ENCODE measurements at regions not wholly inside any gene's neighbourhood (a gene's known extent, or its start where the extent isn't known, plus 50 kb on each side); places are given as distances from the start of the nearest gene placed in this dataset.
"Not testable (repeated sequence)": the region's sequence is repeated elsewhere in the genome, so short reads cannot be mapped to it uniquely, and the experiment has no call there.

DNA sequence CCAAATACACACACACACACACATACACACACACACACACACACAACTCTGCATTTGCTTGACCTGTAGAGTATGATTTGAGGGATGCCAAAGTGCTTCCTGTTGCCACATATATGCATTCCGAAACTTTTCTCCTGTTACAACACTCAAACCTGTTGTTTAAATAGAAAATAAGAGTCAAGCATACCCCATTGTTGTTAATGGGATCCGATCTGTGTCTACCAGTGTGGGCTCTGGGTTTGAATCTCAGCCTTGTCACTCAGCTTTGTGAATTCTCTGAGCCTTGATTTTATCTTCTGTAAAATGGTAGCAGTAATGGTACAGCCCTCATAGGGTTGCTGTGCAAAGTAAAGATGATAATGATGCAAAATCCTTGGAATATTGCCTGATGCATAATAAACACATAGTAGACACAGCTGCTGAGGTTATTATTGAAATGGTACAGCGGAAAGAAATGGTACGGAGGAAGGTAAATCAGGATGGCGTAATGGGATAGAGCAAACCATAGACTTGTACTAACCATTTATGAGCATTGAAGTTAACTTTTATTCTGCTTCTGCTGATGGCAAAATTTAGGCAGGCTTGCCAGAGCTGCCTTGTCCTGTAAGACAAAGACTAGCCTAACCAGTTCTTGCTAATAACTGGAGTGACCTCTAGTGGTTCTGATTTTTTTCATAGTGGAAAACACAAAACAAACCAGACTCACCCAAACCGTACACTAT, 113.5 kb upstream of the PHACTR1 start:
- intact Hi-C loops (cut with DNase I) = loop anchor here (5.0 to 10.0 kb wide), 4 partner anchors 206 to 1018 kb away; partner anchors contain the start of gene EDN1
- DNase-seq = no peak

DNA sequence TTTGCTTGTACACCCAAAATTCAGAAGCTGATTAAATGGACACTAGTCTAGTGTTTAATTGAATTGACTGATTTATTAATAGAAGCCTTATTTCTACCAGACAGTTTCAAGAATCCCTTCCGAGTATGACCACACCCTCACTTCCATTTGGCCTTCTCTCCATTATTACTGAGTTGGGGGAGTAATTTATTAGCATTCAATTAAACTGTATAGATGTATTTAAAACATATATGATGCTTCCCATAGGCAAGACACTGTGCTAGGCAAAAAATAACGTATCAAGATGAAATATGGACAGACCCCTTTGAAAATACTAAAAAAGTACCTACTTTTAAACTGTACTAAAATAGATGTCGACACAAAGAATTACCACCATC, 112.9 kb upstream of the PHACTR1 start:
- DNase-seq = no peak
- intact Hi-C loops (cut with DNase I) = loop anchor here (5.0 to 10.0 kb wide), 4 partner anchors 206 to 1019 kb away; partner anchors contain the start of gene EDN1

DNA sequence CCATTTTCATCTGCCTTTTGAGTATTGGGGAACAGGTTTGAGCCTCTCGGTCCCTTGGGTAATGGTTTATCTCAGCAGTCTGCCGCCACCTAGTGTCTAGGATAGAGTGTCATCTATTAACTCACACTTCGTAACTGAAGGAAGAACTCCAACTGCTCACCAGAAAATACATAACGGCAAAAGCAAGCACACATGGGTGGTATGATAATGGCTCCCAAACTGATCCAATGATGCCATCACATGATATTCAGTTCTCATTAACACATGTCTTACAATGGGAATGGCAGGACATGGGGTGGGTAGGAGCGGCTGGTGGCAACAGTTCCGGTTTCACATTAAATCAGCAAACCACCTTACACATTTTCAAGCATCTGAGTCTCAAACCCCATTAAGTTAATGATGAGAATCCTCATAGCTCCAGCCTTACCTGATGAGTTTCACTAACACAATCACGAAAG, 110.7 kb upstream of the PHACTR1 start:
- DNase-seq = peak in 3 of 10 donors; percentile 32 to 51 (median 47)
- intact Hi-C loops (cut with DNase I) = loop anchor here (5.0 to 10.0 kb wide), 5 partner anchors 311 to 1021 kb away; partner anchors contain the start of gene EDN1

DNA sequence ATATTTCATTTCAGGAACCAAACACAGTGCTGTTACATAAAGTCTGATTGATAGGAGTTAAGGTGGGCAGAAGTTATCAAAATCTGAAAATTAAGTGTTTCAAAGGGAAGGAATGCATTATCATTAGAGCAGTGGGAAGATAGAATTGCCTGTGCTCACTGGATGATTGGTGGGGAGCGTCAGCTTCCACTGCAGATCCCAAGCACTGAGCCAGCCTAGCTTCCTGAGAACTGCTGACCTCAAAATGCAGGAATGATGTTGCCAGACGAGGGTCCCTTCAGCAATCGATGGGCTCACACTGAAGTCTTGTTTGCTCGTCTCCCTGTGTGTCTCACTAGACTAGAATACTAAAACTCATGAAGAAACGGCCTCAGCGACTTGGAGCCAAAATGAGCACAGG, 110.0 kb upstream of the PHACTR1 start:
- intact Hi-C loops (cut with DNase I) = loop anchor here (5.0 to 10.0 kb wide), 5 partner anchors 312 to 1022 kb away; partner anchors contain the start of gene EDN1
- no peak for DNase-seq

DNA sequence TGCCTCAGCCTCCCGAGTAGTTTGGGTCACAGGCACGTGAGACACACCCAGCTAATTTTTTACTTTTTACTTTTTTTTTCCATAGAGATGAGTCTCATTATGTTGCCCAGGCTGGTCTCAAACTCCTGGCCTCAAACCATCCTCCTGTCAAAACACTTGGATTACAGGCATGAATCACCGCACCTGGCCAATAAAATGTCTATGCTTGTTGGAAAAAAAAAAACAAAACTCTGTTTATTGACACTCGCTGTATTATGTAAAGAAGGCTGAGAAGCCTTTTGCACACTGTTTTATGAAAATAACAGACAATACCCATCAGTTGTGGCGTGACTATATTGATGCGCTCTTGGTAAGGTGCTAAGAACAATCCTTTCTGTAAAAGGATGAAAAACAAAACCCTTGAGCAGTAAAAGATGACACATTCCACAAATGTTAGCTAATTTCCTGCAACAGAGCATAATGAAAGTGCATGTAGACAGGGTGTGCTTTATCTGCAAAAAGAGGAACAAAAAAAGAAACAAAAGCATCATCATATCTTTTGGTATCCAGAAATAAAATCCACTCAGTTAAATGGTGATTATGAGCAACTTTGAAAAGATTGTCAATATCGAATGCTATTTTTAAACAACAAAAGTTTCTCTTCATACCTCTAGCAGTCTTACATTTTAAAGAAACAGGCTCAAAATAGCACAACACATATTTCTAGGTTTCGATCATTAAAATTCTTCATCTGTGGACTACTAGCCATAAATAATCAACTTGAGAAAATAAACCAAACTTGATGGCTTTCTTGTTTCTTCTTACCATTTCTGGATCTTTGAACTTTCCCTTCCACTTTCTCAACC, 108.3 kb upstream of the PHACTR1 start:
- intact Hi-C loops (cut with DNase I) = loop anchor here (5.0 to 10.0 kb wide), 5 partner anchors 313 to 1023 kb away; partner anchors contain the start of gene EDN1
- DNase-seq = no peak

DNA sequence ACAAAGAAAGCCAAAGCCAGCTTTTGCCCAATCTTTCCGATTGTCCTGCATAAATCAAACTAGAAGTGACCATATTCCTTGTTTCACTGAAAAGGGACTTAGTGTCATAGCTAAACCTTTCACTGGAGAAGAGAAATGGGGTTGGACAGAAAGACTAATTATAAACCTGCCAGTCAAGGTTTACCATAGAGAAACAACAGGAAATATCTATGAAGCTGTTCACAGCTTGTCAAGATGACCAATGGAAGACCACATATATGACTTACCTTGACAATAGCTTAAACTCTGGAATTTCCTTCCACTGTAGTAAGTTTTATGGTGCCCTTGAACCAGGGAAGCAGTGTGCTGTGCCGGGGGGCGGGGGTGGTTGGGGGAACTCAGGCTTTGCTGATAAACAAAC, 107.7 kb upstream of the PHACTR1 start:
- no peak for DNase-seq
- intact Hi-C loops (cut with DNase I) = loop anchor here (5.0 to 10.0 kb wide), 5 partner anchors 314 to 1024 kb away; partner anchors contain the start of gene EDN1

DNA sequence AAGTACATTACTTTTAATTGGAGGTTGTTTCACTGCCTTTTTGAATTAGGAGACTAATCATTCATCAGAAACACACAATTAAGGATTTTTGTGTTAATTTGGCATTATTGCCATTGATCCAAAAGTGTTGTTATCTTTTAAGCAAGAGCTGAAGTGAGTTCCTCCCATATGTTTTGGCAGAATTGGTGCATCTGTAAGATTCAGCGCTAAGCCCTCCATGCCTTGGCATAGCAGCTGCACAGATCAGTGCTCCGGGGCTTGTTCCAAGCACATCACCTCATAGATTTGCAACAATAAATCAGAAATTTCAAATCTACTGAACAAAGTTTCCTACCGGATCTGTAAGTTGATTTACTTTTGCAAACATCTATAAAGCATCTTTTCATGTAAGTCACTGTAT, 106.8 kb upstream of the PHACTR1 start:
- intact Hi-C loops (cut with DNase I) = loop anchor here (5.0 to 10.0 kb wide), 5 partner anchors 315 to 1025 kb away; partner anchors contain the start of gene EDN1

DNA sequence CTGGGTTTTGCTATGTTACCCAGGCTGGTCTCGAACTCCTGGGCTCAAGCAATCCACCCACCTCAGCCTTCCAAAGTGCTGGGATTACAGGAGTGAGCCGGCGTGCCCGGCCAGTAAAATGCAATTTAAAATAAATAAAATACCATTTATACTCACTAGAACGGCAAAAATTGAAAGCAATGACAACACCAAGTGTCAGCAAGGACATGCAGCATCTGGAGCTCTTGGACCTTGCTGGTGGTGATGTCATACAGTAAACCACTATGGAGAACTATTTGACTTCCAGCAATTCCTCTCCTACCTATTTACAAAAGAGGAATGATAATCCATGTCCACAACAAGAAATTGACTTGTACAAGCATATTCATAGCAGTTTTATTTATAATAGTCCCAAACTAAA, 105.7 kb upstream of the PHACTR1 start:
- intact Hi-C loops (cut with DNase I) = no loop called here

More for the DNA sequence above, 106.8 kb upstream of the PHACTR1 start:
- DNase-seq = no peak

DNA sequence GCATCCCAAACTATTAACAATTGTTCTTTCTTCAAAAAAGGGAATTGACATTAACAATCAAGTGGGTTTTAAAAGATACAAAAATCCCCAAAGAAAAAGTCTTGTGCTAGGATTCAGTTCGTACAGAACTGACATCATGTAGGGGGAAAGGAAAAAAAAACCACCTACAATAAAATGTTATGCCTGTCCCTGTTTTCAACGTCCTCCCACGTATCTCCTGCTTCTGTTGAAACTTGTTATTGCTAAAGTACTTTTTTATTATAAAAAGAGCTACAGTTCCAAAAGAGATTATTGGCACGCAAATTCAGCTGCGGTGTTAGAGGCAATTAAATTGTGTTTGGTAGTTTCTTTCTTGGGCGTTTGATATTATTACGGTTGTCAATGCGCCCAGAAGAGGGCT, 102.8 kb upstream of the PHACTR1 start:
- no peak for DNase-seq
- intact Hi-C loops (cut with DNase I) = no loop called here

More for the DNA sequence above, 105.7 kb upstream of the PHACTR1 start:
- DNase-seq = no peak

DNA sequence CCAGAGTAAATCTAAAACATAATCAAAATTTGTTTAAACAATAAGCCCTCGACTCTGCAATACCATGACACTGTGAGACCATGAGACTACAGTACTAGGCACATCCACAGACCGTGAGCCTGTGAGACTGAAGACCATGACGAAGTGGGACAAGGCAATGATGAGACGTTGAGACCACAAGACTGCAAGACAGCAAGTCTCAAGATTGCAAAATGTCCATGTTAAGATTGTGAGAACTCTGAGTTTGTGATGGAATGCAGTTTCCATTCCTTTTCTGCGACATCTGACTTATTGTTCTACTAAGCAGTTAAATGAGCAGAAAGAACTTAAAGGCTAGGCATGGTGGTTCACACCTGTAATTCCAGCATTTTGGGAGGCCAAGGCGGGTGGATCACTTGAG, 102.1 kb upstream of the PHACTR1 start:
- no peak for DNase-seq
- intact Hi-C loops (cut with DNase I) = no loop called here

DNA sequence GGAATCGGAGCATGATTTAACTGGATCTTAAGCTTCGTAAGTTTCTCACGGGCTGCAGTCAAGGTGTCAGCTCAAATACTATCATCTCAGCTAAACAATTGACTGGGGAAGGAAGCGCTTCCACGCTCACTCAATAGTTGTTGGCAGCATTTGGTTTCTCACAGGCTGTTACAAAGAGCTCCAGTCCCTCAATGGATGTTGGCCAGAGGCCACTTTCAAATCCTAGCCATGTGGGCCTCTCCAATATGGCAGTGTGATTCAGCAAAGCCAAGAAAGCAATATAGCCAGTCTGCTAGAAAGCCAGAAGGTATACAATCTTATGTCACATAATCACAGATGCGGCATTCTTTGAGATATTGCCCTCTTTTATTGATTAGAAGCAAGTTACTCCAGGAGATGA, 98.3 kb upstream of the PHACTR1 start:
- no peak for DNase-seq
- intact Hi-C loops (cut with DNase I) = no loop called here

DNA sequence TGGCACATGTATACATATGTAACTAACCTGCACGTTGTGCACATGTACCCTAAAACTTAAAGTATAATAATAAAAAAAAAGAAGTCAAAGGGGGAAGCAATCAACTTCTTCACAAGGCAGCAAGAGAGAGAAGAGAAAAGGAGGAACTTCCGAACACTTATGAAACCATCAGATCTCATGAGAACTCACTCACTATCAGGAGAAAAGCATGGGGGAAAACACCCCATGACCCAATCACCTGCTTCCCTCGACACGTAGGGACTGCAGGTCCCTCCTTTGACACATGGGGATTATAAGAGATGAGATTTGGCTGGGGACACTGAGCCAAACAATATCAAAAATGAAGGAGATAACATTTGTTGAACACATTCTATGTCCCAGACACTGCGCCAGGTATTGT, 94.8 kb upstream of the PHACTR1 start:
- intact Hi-C loops (cut with DNase I) = no loop called here
- DNase-seq = no peak

DNA sequence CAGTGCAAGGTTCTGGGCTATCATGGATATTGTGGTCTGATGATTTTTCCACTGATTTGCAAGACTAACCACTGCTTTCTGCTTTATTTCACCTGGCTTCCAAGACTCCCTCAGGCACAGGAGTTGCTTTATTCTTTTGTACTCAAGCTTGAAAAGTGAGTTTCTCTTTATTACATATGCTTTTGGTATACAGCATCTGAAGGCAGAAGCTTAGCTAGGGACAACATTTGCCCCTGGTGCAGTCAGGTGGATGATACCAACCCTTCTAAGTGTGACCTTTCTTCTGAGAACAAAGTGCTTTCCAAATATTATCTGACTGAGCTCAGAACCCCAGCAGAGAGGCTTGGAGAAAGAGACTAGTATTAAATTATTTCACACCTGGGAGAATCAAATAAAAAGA, 94.0 kb upstream of the PHACTR1 start:
- DNase-seq = no peak
- intact Hi-C loops (cut with DNase I) = no loop called here

DNA sequence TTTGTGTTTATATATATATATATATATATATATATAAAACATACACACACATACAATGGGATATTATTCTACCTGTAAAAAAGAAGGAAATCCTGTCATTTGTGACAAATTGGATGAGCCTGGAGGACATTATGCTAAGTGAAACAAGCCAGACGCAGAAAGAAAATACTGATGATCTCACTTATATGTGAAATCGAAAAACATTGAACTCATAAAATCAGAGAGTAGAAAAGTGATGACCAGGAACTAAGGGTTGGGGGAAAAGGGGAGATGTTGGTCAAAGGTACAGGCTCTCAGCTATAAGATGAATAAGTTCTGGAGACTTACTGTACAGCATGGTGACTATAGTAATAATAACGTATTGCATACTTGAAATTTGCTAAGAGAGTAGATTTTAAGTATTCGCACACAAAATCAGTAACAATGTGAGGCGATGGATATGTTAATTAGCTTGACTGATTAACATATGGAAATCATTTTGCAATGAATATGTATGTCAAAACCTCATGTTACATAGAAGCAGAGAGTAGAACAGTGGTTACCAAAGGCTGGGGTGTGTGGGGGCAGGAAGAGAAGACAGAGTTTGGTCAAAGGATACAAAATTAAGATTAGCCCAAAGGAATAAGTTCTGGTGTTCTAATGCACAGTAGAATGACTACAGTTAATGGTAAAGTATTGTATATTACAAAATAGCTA, 92.3 kb upstream of the PHACTR1 start:
- DNase-seq = no peak
- intact Hi-C loops (cut with DNase I) = no loop called here

DNA sequence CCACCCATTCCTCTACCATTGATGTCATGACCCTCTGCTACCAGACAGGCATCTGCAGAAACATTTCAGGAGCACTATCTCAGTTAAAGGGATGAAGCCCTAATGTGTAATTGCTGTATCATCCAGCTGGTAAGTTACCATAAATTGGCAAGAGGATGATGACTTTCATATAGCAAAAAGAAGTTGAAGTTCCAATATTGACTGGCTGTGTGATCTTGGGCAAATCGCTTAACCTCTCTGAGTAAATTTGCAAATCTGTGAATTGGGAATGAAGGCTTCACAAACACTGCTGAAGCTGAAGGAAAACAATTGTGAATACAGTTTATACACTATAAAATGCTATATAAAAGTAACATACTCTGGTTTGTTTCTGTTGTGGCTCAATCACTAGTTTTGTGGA, 89.5 kb upstream of the PHACTR1 start:
- intact Hi-C loops (cut with DNase I) = no loop called here
- no peak for DNase-seq

DNA sequence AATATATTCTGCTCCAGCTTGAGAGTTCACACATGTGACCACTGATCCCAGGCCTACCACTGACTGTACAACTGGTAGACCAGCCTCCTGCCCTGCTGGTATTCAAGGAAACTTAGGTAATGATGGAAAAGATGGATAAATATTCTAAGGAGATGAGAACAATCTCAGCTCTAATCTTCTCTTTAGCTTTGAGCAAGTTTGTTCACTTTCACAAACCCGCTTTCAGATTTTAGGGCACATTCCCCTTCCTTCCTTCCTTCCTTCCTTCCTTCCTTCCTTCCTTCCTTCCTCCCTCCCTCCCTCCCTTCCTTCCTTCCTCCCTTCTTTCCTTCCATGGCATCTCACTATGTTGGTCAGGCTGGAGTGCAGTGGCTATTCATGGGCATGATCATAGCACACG, 88.2 kb upstream of the PHACTR1 start:
- intact Hi-C loops (cut with DNase I) = no loop called here
- no peak for DNase-seq

DNA sequence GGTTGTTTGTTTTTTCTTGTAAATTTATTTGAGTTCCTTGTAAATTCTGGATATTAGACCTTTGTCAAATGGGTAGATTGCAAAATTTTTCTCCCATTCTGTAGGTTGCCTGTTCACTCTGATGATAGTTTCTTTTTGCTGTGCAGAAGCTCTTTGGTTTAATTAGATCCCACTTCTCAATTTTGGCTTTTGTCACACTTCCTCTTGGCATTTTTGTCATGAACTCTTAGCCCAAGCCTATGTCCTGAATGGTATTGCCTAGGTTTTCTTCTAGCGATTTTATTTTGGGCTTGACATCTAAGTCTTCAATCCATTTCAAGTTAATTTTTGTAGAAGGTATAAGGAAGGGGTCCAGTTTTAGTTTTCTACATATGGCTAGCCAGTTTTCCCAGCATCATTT, 82.8 kb upstream of the PHACTR1 start:
- DNase-seq; intact Hi-C loops (cut with DNase I): not testable (repeated sequence)

DNA sequence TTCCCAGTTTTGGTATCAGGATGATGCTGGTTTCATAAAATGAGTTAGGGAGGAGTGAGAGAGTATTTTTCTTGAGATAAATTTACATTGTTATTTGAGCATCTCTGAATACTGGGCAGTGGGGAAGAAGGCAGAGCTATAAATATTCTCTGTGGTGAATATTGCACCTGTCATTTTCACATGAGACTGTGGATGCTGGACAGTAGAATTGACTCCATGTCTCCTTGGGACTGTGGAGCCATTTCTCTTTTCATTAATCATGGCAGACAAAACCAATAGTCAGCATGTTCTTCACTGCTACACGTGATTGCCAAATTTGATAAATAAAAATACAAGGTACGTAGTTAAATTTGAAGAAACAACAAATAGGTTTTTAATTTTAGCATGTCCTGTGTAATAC, 81.2 kb upstream of the PHACTR1 start:
- DNase-seq = no peak
- intact Hi-C loops (cut with DNase I) = no loop called here

DNA sequence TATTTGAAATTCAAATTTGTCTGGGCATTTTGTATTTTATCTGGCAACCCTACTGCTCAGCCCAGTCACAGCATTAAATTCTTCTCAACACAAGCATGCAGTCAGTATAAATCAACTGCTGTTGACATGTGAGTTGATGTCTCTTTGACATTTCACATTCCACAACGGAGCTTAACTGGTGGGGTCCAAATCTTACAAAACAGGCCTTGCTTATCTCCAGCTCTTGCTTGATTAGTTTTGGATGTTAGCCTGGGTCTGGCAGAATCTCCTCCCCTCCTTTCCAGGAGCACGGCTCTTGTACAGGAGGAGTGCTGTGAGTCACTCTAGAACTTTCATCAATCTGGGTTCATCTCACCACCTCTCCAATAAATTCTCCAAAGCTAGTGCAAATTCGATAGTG, 80.8 kb upstream of the PHACTR1 start:
- intact Hi-C loops (cut with DNase I) = loop anchor here (2.0 kb wide), 1 partner anchor 259 kb away; no protein-coding TSS in a partner anchor
- no peak for DNase-seq

DNA sequence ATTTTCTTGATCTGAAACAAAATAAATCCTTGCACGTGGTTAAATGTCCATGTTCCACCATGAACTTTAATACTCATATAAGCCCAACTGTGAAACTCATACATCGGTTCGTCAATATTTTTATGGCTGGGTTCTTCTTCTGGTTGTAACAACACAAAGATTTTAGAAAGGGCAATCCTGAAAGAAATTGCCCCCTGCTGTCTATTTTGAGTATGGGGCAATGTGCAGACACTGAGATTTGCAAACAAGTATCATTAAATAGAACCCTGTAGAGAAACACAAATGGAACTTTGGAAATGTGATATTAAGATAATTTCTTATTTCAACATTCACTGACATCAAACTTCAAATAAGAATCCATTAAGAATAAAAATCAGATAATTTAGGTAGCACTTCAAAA, 80.2 kb upstream of the PHACTR1 start:
- DNase-seq = no peak
- intact Hi-C loops (cut with DNase I) = loop anchor here (2.0 kb wide), 1 partner anchor 258 kb away; no protein-coding TSS in a partner anchor
